Smooth muscle cell (in vitro differentiated cells): ENCODE measurements at regions not wholly inside any gene's neighbourhood (a gene's known extent, or its start where the extent isn't known, plus 50 kb on each side); places are given as distances from the start of the nearest gene placed in this dataset.
A peak's percentile ranks its signal among the peaks of the same experiment; 100 is the strongest.

ENCODE experiments used
- DNase-seq: peaks from one replicate; lab custom pipeline; 2025; ENCODE audit not compliant: unreplicated experiment; lab: John Stamatoyannopoulos, UW
- H2AFZ ChIP-seq: fragments of 200-600 bp; sonication (generic); 2 replicates; pipeline ENCODE4 v1.6.0; 2016; ENCODE audit warnings: antibody characterized with exemption, low read depth, mild to moderate bottlenecking
- H3F3A ChIP-seq: fragments of 200-600 bp; sonication (generic); 2 replicates; pipeline ENCODE4 v1.6.0; 2017; ENCODE audit warnings: antibody characterized with exemption, low read depth
- H3K27ac ChIP-seq: fragments of 200-600 bp; sonication (generic); 2 replicates; pipeline ENCODE4 v1.5.1; 2016; ENCODE audit warnings: low read depth, mild to moderate bottlenecking
- H3K27me3 ChIP-seq: fragments of 200-600 bp; sonication (generic); 2 replicates; pipeline ENCODE4 v1.6.1; 2016; ENCODE audit warnings: low read depth, mild to moderate bottlenecking
- H3K36me3 ChIP-seq: fragments of 200-600 bp; sonication (generic); 2 replicates; pipeline ENCODE4 v1.5.1; 2016; ENCODE audit warnings: low read depth
- H3K4me1 ChIP-seq: fragments of 200-600 bp; sonication (generic); 2 replicates; pipeline ENCODE4 v1.5.1; 2016; ENCODE audit warnings: low read depth
- H3K4me2 ChIP-seq: fragments of 200-600 bp; sonication (generic); 2 replicates; pipeline ENCODE4 v1.6.0; 2016; ENCODE audit warnings: mild to moderate bottlenecking
- H3K4me3 ChIP-seq: fragments of 200-600 bp; sonication (generic); 2 replicates; pipeline ENCODE4 v1.5.1; 2016; ENCODE audit warnings: mild to moderate bottlenecking
- H3K79me2 ChIP-seq: fragments of 200-600 bp; sonication (generic); 2 replicates; pipeline ENCODE4 v1.6.0; 2016; ENCODE audit warnings: low read depth, mild to moderate bottlenecking
- H3K9ac ChIP-seq: fragments of 200-600 bp; sonication (generic); 2 replicates; pipeline ENCODE4 v1.6.0; 2016; ENCODE audit warnings: low read depth
- H3K9me3 ChIP-seq: fragments of 200-600 bp; sonication (generic); replicated peaks from 2 replicates; pipeline ENCODE4 v1.5.1; 2016; ENCODE audit warnings: low read depth
- H4K20me1 ChIP-seq: fragments of 200-600 bp; sonication (generic); 2 replicates; pipeline ENCODE4 v1.6.0; 2016; ENCODE audit warnings: low read depth
- CTCF ChIP-seq: fragments of 200-600 bp; sonication (generic); IDR thresholded peaks from 2 replicates; pipeline ENCODE4 v1.5.1; 2017; ENCODE audit warnings: borderline replicate concordance, mild to moderate bottlenecking, antibody characterized with exemption; ENCODE audit not compliant: insufficient read depth, poor library complexity, severe bottlenecking
- WGBS: methylation state at CpG from one replicate; pipeline ENCODE4 v1.1.7; 2016; ENCODE audit warnings: low lambda C conversion rate; 5-methylcytosine and 5-hydroxymethylcytosine counted together

GRCh38 chr4:111697176-111697942 lies 447.9 kb upstream of the FAM241A start:
- 51% methylated on average over 2 of the region's 2 CpGs for WGBS
- H3K27ac ChIP-seq: peak overlapping the region; percentile 21
- no peak overlapping the region for H3K4me3 ChIP-seq
- no peaks in the 10 kb centered on the region for H3K36me3 ChIP-seq
- H3K9ac ChIP-seq: no peak overlapping the region
- peak overlapping the region; percentile 32 for H2AFZ ChIP-seq
- H3F3A ChIP-seq: no peaks in the 10 kb centered on the region
- H3K27me3 ChIP-seq: no peaks in the 10 kb centered on the region
- H4K20me1 ChIP-seq: no peaks in the 10 kb centered on the region
- TF ChIP-seq CTCF: no peak
- H3K4me1 ChIP-seq: no peaks in the 10 kb centered on the region
- H3K4me2 ChIP-seq: no peak overlapping the region
- H3K9me3 ChIP-seq: no peaks in the 10 kb centered on the region
- H3K79me2 ChIP-seq: no peaks in the 10 kb centered on the region
- DNase-seq: no peak

GRCh38 chr4:111698361-111698760 lies 446.9 kb upstream of the FAM241A start:
- Histone ChIP-seq H3K9me3 (no peaks in the 10 kb centered on the region), H4K20me1 (no peaks in the 10 kb centered on the region), H3K36me3 (no peaks in the 10 kb centered on the region), H3K9ac (no peak overlapping the region), H3K4me1 (no peaks in the 10 kb centered on the region), H3K27ac (no peak overlapping the region), H3K27me3 (no peaks in the 10 kb centered on the region), H3K79me2 (no peaks in the 10 kb centered on the region), H3K4me2 (no peak overlapping the region), H3K4me3 (no peak overlapping the region), H3F3A (no peaks in the 10 kb centered on the region), H2AFZ (no peak overlapping the region)
- no peak for TF ChIP-seq CTCF
- no peak for DNase-seq

GRCh38 chr4:111699165-111699564 lies 446.1 kb upstream of the FAM241A start:
- Histone ChIP-seq H3K9ac (no peak overlapping the region), H3F3A (no peaks in the 10 kb centered on the region), H3K27me3 (no peaks in the 10 kb centered on the region), H3K4me2 (no peak overlapping the region), H2AFZ (no peak overlapping the region), H3K4me1 (no peaks in the 10 kb centered on the region), H3K4me3 (no peak overlapping the region), H3K9me3 (no peaks in the 10 kb centered on the region), H3K79me2 (no peaks in the 10 kb centered on the region), H3K36me3 (no peaks in the 10 kb centered on the region), H4K20me1 (no peaks in the 10 kb centered on the region), H3K27ac (no peak overlapping the region)
- no peak for DNase-seq
- TF ChIP-seq CTCF: no peak

- TF ChIP-seq CTCF: no peak
- Histone ChIP-seq H3F3A (no peaks in the 10 kb centered on the region), H3K79me2 (no peaks in the 10 kb centered on the region), H3K4me3 (no peak overlapping the region), H3K9ac (no peak overlapping the region), H3K36me3 (no peaks in the 10 kb centered on the region), H4K20me1 (no peaks in the 10 kb centered on the region), H3K9me3 (no peaks in the 10 kb centered on the region), H2AFZ (no peak overlapping the region), H3K4me1 (no peaks in the 10 kb centered on the region), H3K27ac (no peak overlapping the region), H3K4me2 (no peak overlapping the region), H3K27me3 (peaks cover 4% of the 10 kb centered on the region)
- DNase-seq: no peak
- WGBS: 94% methylated on average over 3 of the region's 3 CpGs
These were observed 444.2 kb upstream of the FAM241A start for GRCh38 chr4:111701102-111701501.
